ENCODE measurements at regions not wholly inside any gene's neighbourhood (a gene's known extent, or its start where the extent isn't known, plus 50 kb on each side); places are given as distances from the start of the nearest gene placed in this dataset.

DNA sequence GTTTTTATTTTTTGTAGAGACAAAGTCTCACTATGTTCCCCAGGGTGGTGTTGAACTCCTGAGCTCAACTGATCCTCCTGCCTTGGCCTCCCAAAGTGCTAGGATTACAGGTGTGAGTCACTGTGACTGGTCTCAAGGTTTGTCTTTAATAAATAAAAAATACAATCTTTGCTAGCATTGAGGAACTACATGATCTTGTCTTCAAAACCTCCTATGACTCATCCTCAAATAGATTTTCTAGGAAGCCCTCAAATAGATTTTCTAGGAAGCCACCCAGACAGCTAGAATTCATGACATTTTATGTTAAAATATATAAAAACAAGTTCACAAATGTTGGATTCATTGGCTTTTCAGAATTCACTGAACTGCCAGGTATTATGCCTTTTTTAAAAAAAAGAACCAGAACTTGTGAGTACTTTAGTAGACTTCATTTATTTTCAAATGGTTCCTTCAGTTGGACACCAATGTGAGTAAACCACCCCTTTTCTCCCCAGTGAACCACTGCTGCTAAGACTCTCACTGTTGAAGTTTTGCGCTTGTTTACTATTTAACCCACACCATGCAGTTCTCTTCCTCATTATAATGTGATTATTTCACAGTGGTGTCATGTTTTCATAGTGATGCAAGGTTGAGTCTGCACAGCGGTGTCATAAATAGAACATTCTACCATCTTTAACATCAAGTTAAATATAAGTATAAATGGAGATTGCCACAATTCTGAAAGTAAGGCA is 303.9 kb downstream of the CASP12 start:
- no peak for TF ChIP-seq GATA2 (IDR thresholded peaks at IDR 0.05; ENCODE audit: low read depth, low read length)
- TF ChIP-seq GATA3 (IDR thresholded peaks at IDR 0.05; ENCODE audit: low read depth, low read length) = no peak
